CD4-positive, CD25-positive, alpha-beta regulatory T cell (primary cell): ENCODE measurements at regions not wholly inside any gene's neighbourhood (a gene's known extent, or its start where the extent isn't known, plus 50 kb on each side); places are given as distances from the start of the nearest gene placed in this dataset.
A peak's percentile ranks its signal among the peaks of the same experiment; 100 is the strongest.

Source experiments
- ATAC-seq, 2 donors: fragments of 150-1000 bp; cut with Tn5 transposase; one replicate each; pipeline ENCODE4 v1.10.0; 2021; ENCODE audit warnings: low read depth in 2 of 2, moderate number of reproducible peaks in 2 of 2, moderate library complexity in 1 of 2
- DNase-seq, 3 donors: peaks; one replicate each; pipeline versions ENCODE4 v3.0.0 to v3.0.0-alpha.2; 2012 to 2022; ENCODE audit warnings: mixed read lengths in 1 of 3
- H3K27ac ChIP-seq: one replicate; pipeline ENCODE4 v1.7.0; 2013; ENCODE audit warnings: mild to moderate bottlenecking, low read length; ENCODE audit not compliant: insufficient read depth, poor library complexity, severe bottlenecking
- H3K27me3 ChIP-seq: one replicate; pipeline ENCODE4 v1.7.0; 2013; ENCODE audit warnings: low read length; ENCODE audit not compliant: control insufficient read depth, insufficient read depth
- H3K36me3 ChIP-seq: one replicate; pipeline ENCODE4 v1.7.0; 2013; ENCODE audit warnings: mild to moderate bottlenecking, low read length, moderate library complexity; ENCODE audit not compliant: control insufficient read depth, insufficient read depth
- H3K4me1 ChIP-seq: 2 replicates; pipeline ENCODE4 v1.7.0; 2013; ENCODE audit warnings: mild to moderate bottlenecking, low read length; ENCODE audit not compliant: insufficient read depth, control insufficient read depth, poor library complexity, severe bottlenecking
- H3K4me3 ChIP-seq: one replicate; pipeline ENCODE4 v1.7.0; 2013; ENCODE audit warnings: low read depth, mild to moderate bottlenecking, low read length, moderate library complexity
- H3K9me3 ChIP-seq, 2 experiments: 1 replicate in 1 of 2; 2 replicates in 1 of 2; pipeline ENCODE4 v1.7.0; 2013; ENCODE audit warnings: low read length in 2 of 2, mild to moderate bottlenecking in 1 of 2, moderate library complexity in 1 of 2; ENCODE audit not compliant: control insufficient read depth in 2 of 2
- H3K27ac Mint-ChIP-seq, 3 donors: one replicate each; pipeline ENCODE4 v1.8.0; 2020 to 2022; ENCODE audit warnings: mild to moderate bottlenecking in 3 of 3, mixed read lengths in 3 of 3, moderate library complexity in 2 of 3
- H3K27me3 Mint-ChIP-seq: one replicate; pipeline ENCODE4 v1.8.0; 2022; ENCODE audit warnings: mild to moderate bottlenecking, mixed read lengths
- H3K36me3 Mint-ChIP-seq: one replicate; pipeline ENCODE4 v1.8.0; 2020; ENCODE audit warnings: mixed read lengths
- H3K4me1 Mint-ChIP-seq, 4 donors: one replicate each; pipeline ENCODE4 v1.8.0; 2020 to 2022; ENCODE audit warnings: mixed read lengths in 4 of 4, mild to moderate bottlenecking in 1 of 4
- H3K4me3 Mint-ChIP-seq, 4 donors: one replicate each; pipeline ENCODE4 v1.8.0; 2020 to 2022; ENCODE audit warnings: mild to moderate bottlenecking in 4 of 4, mixed read lengths in 4 of 4, moderate library complexity in 3 of 4
- H3K9me3 Mint-ChIP-seq, 7 donors: one replicate each; pipeline ENCODE4 v1.8.0; 2020 to 2022; ENCODE audit warnings: mixed read lengths in 7 of 7, mild to moderate bottlenecking in 3 of 7, moderate library complexity in 2 of 7

GRCh38 chr3:27869152-27869551, 147.0 kb upstream of the EOMES start:
- no peaks in the 10 kb centered on the region for H3K4me1 ChIP-seq
- Mint-ChIP-seq H3K27me3 (no peaks in the 10 kb centered on the region), H3K9me3 (peaks cover 1 to 30% (median 9%) of the 10 kb centered on the region in 7 donors), H3K36me3 (peaks cover 3% of the 10 kb centered on the region), H3K4me3 (no peak overlapping the region), H3K27ac (peak overlapping the region in 1 of 3 donors; percentile 15), H3K4me1 (peaks cover 0 to 3% (median 0%) of the 10 kb centered on the region in 4 donors)
- ATAC-seq: no peak
- no peaks in the 10 kb centered on the region for H3K27me3 ChIP-seq
- DNase-seq: no peak
- no peak overlapping the region for H3K27ac ChIP-seq
- no peak overlapping the region for H3K4me3 ChIP-seq
- no peaks in the 10 kb centered on the region for H3K36me3 ChIP-seq
- peaks cover 19 to 25% of the 10 kb centered on the region in 2 experiments for H3K9me3 ChIP-seq

DNA sequence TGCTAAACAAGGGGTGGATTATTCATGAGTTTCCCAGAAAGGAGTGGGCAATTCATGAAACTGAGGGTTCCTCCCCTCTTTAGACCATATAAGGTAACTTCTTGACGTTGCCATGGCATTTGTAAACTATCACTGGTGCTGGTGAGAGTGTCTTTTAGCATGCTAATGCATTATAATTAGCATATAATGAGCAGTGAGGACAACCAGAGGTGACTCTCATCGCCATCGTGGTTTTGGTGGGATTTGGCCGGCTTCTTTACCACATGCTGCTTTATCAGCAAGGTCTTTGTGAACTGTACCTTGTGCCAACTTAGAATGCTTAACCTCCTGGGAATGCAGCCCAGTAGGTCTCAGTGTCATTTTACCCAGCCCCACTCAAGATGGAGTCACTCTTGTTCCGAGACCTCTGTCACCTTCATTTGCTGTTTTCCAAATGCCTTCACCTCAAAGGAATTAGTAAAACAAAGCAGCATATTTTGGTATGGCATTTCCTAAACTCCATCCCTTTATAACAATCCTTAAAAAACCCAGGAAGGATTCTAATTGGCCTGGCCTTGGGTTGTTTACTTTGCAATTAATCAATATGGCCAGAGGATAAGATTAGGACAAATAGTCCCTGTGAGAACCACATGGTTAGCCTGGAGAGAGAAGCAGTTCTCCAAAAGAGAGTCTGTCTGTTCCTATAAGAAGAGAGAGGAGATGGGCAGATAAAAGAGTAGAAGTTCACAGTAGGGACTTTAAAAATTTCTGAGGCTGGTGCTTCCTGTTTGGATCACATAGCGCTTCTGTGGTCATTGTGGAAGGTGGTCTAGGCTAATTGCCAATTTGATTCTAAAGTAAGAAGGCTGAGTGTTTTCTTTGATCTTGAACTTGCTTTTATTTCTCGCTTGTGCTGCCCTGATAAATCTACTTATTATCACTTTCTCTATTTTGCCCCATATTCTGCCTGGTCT, 155.2 kb upstream of the EOMES start:
- H3K4me1 ChIP-seq: peaks cover 40% of the 10 kb centered on the region
- Mint-ChIP-seq H3K9me3 (peaks cover 0 to 1% (median 0%) of the 10 kb centered on the region in 7 donors), H3K27me3 (no peaks in the 10 kb centered on the region), H3K27ac (peak overlapping the region; percentile 4 to 69 (median 17)), H3K4me1 (peaks cover 37 to 61% (median 51%) of the 10 kb centered on the region in 4 donors), H3K4me3 (peak overlapping the region in 3 of 4 donors; percentile 10 to 66 (median 17)), H3K36me3 (no peaks in the 10 kb centered on the region)
- H3K9me3 ChIP-seq: no peaks in the 10 kb centered on the region
- peak overlapping the region; percentile 35 for H3K4me3 ChIP-seq
- no peak overlapping the region for H3K27ac ChIP-seq
- ATAC-seq (no peak), DNase-seq (peak in 1 of 3 donors; percentile 12)
- no peaks in the 10 kb centered on the region for H3K27me3 ChIP-seq
- no peaks in the 10 kb centered on the region for H3K36me3 ChIP-seq

DNA sequence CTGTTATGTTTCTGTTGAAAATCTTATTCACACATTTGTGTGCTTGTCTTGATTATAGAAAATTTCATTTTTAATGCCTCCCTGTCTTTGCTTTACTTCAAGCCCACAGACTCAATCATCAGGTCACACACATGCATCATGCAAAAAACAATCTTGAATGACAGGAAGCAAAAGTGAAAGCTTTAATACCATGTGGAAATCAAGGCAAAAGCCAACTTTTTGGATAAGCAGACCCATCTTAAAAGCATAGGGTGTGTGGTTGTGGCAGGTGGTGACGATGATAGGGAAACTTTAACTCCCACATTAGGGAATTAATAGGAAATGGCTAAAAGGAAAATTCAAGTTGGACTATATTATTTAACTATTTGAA, 155.9 kb upstream of the EOMES start:
- no peak for ATAC-seq
- H3K4me1 Mint-ChIP-seq: peaks cover 37 to 66% (median 51%) of the 10 kb centered on the region in 4 donors
- DNase-seq: peak in 1 of 3 donors; percentile 38
- Histone ChIP-seq H3K27me3 (no peaks in the 10 kb centered on the region), H3K36me3 (no peaks in the 10 kb centered on the region), H3K9me3 (no peaks in the 10 kb centered on the region), H3K4me3 (peak overlapping the region; percentile 35), H3K27ac (peak overlapping the region; percentile 30), H3K4me1 (peaks cover 41% of the 10 kb centered on the region)
- no peaks in the 10 kb centered on the region for H3K27me3 Mint-ChIP-seq
- peak overlapping the region; percentile 4 to 69 (median 17) for H3K27ac Mint-ChIP-seq
- H3K9me3 Mint-ChIP-seq: peaks cover 0 to 1% (median 0%) of the 10 kb centered on the region in 7 donors
- peak overlapping the region; percentile 10 to 66 (median 16) for H3K4me3 Mint-ChIP-seq
- no peaks in the 10 kb centered on the region for H3K36me3 Mint-ChIP-seq

- peak overlapping the region; percentile 70 for H3K27ac ChIP-seq
- DNase-seq (peak in 2 of 3 donors; percentile 63 to 82), ATAC-seq (peak; percentile 71 to 76)
- Mint-ChIP-seq H3K4me3 (peak overlapping the region; percentile 61 to 94 (median 84)), H3K36me3 (no peaks in the 10 kb centered on the region), H3K4me1 (peaks cover 37 to 68% (median 49%) of the 10 kb centered on the region in 4 donors), H3K27ac (peak overlapping the region; percentile 92 to 97 (median 96)), H3K9me3 (no peaks in the 10 kb centered on the region), H3K27me3 (no peaks in the 10 kb centered on the region)
- H3K36me3 ChIP-seq: no peaks in the 10 kb centered on the region
- H3K4me1 ChIP-seq: peaks cover 41% of the 10 kb centered on the region
- no peaks in the 10 kb centered on the region for H3K9me3 ChIP-seq
- H3K4me3 ChIP-seq: peak overlapping the region; percentile 88
- H3K27me3 ChIP-seq: no peaks in the 10 kb centered on the region
These were observed 159.1 kb upstream of the EOMES start for GRCh38 chr3:27880969-27881892.

- peak overlapping the region in 2 of 4 donors; percentile 43 to 63 for H3K4me3 Mint-ChIP-seq
- H3K4me1 Mint-ChIP-seq: peaks cover 31 to 54% (median 38%) of the 10 kb centered on the region in 4 donors
- peak overlapping the region; percentile 15 for H3K27ac ChIP-seq
- H3K36me3 Mint-ChIP-seq: peaks cover 8% of the 10 kb centered on the region
- H3K9me3 ChIP-seq: no peaks in the 10 kb centered on the region
- no peaks in the 10 kb centered on the region for H3K36me3 ChIP-seq
- H3K9me3 Mint-ChIP-seq: peaks cover 0 to 1% (median 0%) of the 10 kb centered on the region in 7 donors
- no peak for DNase-seq
- no peaks in the 10 kb centered on the region for H3K27me3 ChIP-seq
- no peak overlapping the region for H3K4me3 ChIP-seq
- peaks cover 32% of the 10 kb centered on the region for H3K4me1 ChIP-seq
- no peak for ATAC-seq
- no peaks in the 10 kb centered on the region for H3K27me3 Mint-ChIP-seq
- peak overlapping the region in 2 of 3 donors; percentile 80 to 93 for H3K27ac Mint-ChIP-seq
These were observed 161.1 kb upstream of the EOMES start for GRCh38 chr3:27883266-27883665.

DNA sequence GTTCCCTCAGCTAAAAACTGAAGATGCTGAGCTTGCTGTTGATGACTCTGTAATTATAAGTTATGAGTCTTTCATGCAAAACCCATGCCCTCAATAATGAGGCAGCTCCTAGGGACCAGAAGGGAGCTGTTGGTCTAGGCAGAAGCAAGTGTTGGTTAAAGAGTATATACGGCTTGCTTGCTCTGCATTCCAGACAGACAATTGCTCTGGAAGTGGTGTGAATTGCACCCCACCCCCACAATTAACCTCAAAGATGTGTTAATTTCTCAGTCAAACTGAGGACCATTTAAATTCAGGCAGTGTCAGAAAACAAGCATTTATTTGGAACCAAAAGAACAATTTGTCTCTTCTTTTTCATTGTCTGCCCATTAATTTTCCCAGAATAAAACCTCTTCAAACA, 163.5 kb upstream of the EOMES start:
- Histone ChIP-seq H3K27ac (no peak overlapping the region), H3K36me3 (no peaks in the 10 kb centered on the region), H3K4me1 (peaks cover 14% of the 10 kb centered on the region), H3K4me3 (no peak overlapping the region), H3K27me3 (no peaks in the 10 kb centered on the region), H3K9me3 (no peaks in the 10 kb centered on the region)
- peaks cover 0 to 1% (median 0%) of the 10 kb centered on the region in 7 donors for H3K9me3 Mint-ChIP-seq
- DNase-seq (no peak), ATAC-seq (no peak)
- H3K4me1 Mint-ChIP-seq: peaks cover 15 to 35% (median 23%) of the 10 kb centered on the region in 4 donors
- no peak overlapping the region for H3K27ac Mint-ChIP-seq
- H3K4me3 Mint-ChIP-seq: no peak overlapping the region
- peaks cover 4% of the 10 kb centered on the region for H3K27me3 Mint-ChIP-seq
- H3K36me3 Mint-ChIP-seq: peaks cover 8% of the 10 kb centered on the region

DNA sequence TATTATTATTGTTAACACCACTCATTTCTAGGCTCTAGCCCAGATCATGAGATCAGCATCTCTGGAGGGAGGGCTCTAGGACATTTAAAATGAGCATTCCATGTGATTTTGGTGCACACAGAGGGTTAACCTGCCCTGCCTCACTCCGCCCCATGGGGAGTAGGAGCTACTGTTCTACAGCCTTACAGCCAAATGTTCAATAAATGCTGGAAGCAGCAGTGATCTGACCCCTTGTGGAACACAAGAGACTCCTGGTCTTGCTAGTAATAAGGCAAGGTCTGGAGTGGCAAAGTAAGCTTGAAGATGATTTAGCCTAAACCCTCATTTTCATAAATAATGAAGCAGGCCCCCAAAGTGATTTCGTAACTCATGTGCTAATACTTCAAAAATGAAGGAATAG, 166.4 kb upstream of the EOMES start:
- Mint-ChIP-seq H3K9me3 (peaks cover 0 to 16% (median 5%) of the 10 kb centered on the region in 7 donors), H3K4me1 (peaks cover 0 to 10% (median 6%) of the 10 kb centered on the region in 4 donors), H3K27me3 (peaks cover 8% of the 10 kb centered on the region), H3K36me3 (peaks cover 8% of the 10 kb centered on the region), H3K27ac (no peak overlapping the region), H3K4me3 (no peak overlapping the region)
- Histone ChIP-seq H3K27ac (no peak overlapping the region), H3K4me3 (no peak overlapping the region), H3K36me3 (no peaks in the 10 kb centered on the region), H3K9me3 (peaks cover 9 to 16% of the 10 kb centered on the region in 2 experiments), H3K27me3 (no peaks in the 10 kb centered on the region), H3K4me1 (no peaks in the 10 kb centered on the region)
- no peak for DNase-seq
- no peak for ATAC-seq
